ENCODE measurements at regions not wholly inside any gene's neighbourhood (a gene's known extent, or its start where the extent isn't known, plus 50 kb on each side); places are given as distances from the start of the nearest gene placed in this dataset.

DNA sequence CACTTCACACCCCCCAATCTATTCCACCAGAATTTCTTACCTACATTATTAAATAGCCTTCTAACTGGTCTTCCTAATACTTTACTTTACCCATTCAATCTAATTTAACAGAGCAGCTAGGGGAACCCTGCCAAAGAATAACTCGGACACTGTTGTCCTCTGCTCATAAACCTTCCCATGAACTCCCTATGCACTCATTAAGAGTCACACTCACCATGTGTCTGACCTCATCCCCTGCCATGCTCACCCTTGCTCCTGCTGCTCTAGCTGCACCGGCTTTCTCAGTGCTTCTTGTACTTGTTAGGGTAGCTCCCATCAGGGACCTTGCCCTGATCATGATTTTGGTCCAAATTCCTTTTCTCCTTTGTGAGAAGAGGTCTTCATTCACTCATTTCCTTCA, 54.6 kb upstream of the GUCY1A1 start:
- H3K4me3 ChIP-seq (ENCODE audit: low read length) = no peak overlapping the region
- no peak for TF ChIP-seq CTCF (IDR thresholded peaks at IDR 0.05)
- no peaks in the 10 kb centered on the region for H3K27me3 ChIP-seq (ENCODE audit: control insufficient read depth in 1 of 2, insufficient read depth in 2 of 2, low read length in 2 of 2)
- Mint-ChIP-seq H3K27ac (no peak overlapping the region), H3K4me3 (no peak overlapping the region), H3K4me1 (ENCODE audit: low read depth) (no peaks in the 10 kb centered on the region), H3K9me3 (peaks cover 2% of the 10 kb centered on the region), H3K27me3 (no peaks in the 10 kb centered on the region), H3K36me3 (ENCODE audit: low read depth) (no peaks in the 10 kb centered on the region)
- DNase-seq (no peak), ATAC-seq (ENCODE audit: poor library complexity) (no peak)
- POLR2A ChIA-PET = no interaction called here
- H3K9me3 ChIP-seq (ENCODE audit: control insufficient read depth in 1 of 2, insufficient read depth in 1 of 2, low read length in 2 of 2) = no peaks in the 10 kb centered on the region
- H3K27ac ChIP-seq (ENCODE audit: low read depth in 1 of 2, low read length in 2 of 2) = no peak overlapping the region
- no peaks in the 10 kb centered on the region for H3K4me1 ChIP-seq (ENCODE audit: insufficient read depth, low read length)
- intact Hi-C loops (cut with DNase I, micrococcal nuclease) = no loop called here
- CTCF ChIA-PET = no interaction called here
- no peaks in the 10 kb centered on the region for H3K36me3 ChIP-seq (ENCODE audit: insufficient read depth, low read length)

- Histone ChIP-seq H3K36me3 (ENCODE audit: insufficient read depth, low read length) (no peaks in the 10 kb centered on the region), H3K4me1 (ENCODE audit: insufficient read depth, low read length) (no peaks in the 10 kb centered on the region), H3K27ac (ENCODE audit: low read depth in 1 of 2, low read length in 2 of 2) (no peak overlapping the region), H3K9me3 (ENCODE audit: control insufficient read depth in 1 of 2, insufficient read depth in 1 of 2, low read length in 2 of 2) (no peaks in the 10 kb centered on the region), H3K4me3 (ENCODE audit: low read length) (no peak overlapping the region), H3K27me3 (ENCODE audit: control insufficient read depth in 1 of 2, insufficient read depth in 2 of 2, low read length in 2 of 2) (no peaks in the 10 kb centered on the region)
- Mint-ChIP-seq H3K4me1 (ENCODE audit: low read depth) (no peaks in the 10 kb centered on the region), H3K27ac (no peak overlapping the region), H3K27me3 (no peaks in the 10 kb centered on the region), H3K4me3 (no peak overlapping the region), H3K9me3 (peaks cover 2% of the 10 kb centered on the region), H3K36me3 (ENCODE audit: low read depth) (no peaks in the 10 kb centered on the region)
- CTCF ChIA-PET = no interaction called here
- DNase-seq (no peak), ATAC-seq (ENCODE audit: poor library complexity) (no peak)
- POLR2A ChIA-PET = no interaction called here
- no peak for TF ChIP-seq CTCF (IDR thresholded peaks at IDR 0.05)
- intact Hi-C loops (cut with DNase I, micrococcal nuclease) = no loop called here
Measured at GRCh38 chr4:155611501-155611900, 55.1 kb upstream of the GUCY1A1 start.

DNA sequence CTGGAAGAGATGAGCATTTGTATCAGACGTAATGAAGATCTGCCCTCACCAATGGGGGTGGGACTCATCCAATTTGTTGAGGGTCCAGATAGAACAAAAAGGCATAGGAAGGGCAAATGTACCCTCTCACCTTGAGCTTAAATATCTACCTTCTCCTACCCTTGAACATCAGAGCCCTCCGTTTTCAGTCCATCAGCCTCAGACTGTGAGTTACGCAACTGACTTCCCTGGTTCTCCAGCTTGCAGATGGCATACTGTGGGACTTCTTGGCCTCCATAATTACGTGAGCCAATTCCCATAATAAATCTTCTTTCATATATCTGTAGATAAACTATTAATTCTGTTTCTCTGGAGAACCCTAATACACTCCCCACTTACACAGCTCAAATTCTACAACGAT, 56.5 kb upstream of the GUCY1A1 start:
- Mint-ChIP-seq H3K27ac (no peak overlapping the region), H3K27me3 (no peaks in the 10 kb centered on the region), H3K36me3 (ENCODE audit: low read depth) (no peaks in the 10 kb centered on the region), H3K4me1 (ENCODE audit: low read depth) (no peaks in the 10 kb centered on the region), H3K4me3 (no peak overlapping the region), H3K9me3 (peaks cover 2% of the 10 kb centered on the region)
- ATAC-seq (ENCODE audit: poor library complexity) (no peak), DNase-seq (no peak)
- H3K27ac ChIP-seq (ENCODE audit: low read depth in 1 of 2, low read length in 2 of 2) = no peak overlapping the region
- no peaks in the 10 kb centered on the region for H3K27me3 ChIP-seq (ENCODE audit: control insufficient read depth in 1 of 2, insufficient read depth in 2 of 2, low read length in 2 of 2)
- ChIA-PET CTCF (no interaction called here), POLR2A (no interaction called here)
- H3K4me3 ChIP-seq (ENCODE audit: low read length) = no peak overlapping the region
- intact Hi-C loops (cut with DNase I, micrococcal nuclease) = no loop called here
- TF ChIP-seq CTCF (IDR thresholded peaks at IDR 0.05) = no peak
- H3K9me3 ChIP-seq (ENCODE audit: control insufficient read depth in 1 of 2, insufficient read depth in 1 of 2, low read length in 2 of 2) = no peaks in the 10 kb centered on the region
- H3K36me3 ChIP-seq (ENCODE audit: insufficient read depth, low read length) = no peaks in the 10 kb centered on the region
- no peaks in the 10 kb centered on the region for H3K4me1 ChIP-seq (ENCODE audit: insufficient read depth, low read length)

Measured in CD4-positive, alpha-beta T cell (primary cell).